ENCODE measurements at regions not wholly inside any gene's neighbourhood (a gene's known extent, or its start where the extent isn't known, plus 50 kb on each side); places are given as distances from the start of the nearest gene placed in this dataset.

GRCh38 chr15:97457203-97457847 lies 503.2 kb upstream of the ARRDC4 start:
- TF ChIP-seq ZNF274 (IDR thresholded peaks at IDR 0.05; ENCODE audit: low read depth, low read length): no peak
- no peak overlapping the region for H3K4me3 ChIP-seq (ENCODE audit: low read length)

- H3K4me3 ChIP-seq (ENCODE audit: low read length): no peak overlapping the region
- TF ChIP-seq ZNF274 (IDR thresholded peaks at IDR 0.05; ENCODE audit: low read depth, low read length): no peak
Measured at GRCh38 chr15:97459771-97460170, 500.7 kb upstream of the ARRDC4 start.

- no peak for TF ChIP-seq ZNF274 (IDR thresholded peaks at IDR 0.05; ENCODE audit: low read depth, low read length)
- H3K4me3 ChIP-seq (ENCODE audit: low read length): no peak overlapping the region
Measured at GRCh38 chr15:97461226-97461625, 499.3 kb upstream of the ARRDC4 start.

GRCh38 chr15:97463696-97464095 lies 496.8 kb upstream of the ARRDC4 start:
- TF ChIP-seq ZNF274 (IDR thresholded peaks at IDR 0.05; ENCODE audit: low read depth, low read length): no peak
- H3K4me3 ChIP-seq (ENCODE audit: low read length): no peak overlapping the region

- TF ChIP-seq ZNF274 (IDR thresholded peaks at IDR 0.05; ENCODE audit: low read depth, low read length): no peak
- no peak overlapping the region for H3K4me3 ChIP-seq (ENCODE audit: low read length)
Measured at GRCh38 chr15:97470417-97470816, 490.1 kb upstream of the ARRDC4 start.

- TF ChIP-seq ZNF274 (IDR thresholded peaks at IDR 0.05; ENCODE audit: low read depth, low read length): no peak
- H3K4me3 ChIP-seq (ENCODE audit: low read length): no peak overlapping the region
Measured at GRCh38 chr15:97473627-97474026, 486.9 kb upstream of the ARRDC4 start.

GRCh38 chr15:97479957-97480356 lies 480.5 kb upstream of the ARRDC4 start:
- TF ChIP-seq ZNF274 (IDR thresholded peaks at IDR 0.05; ENCODE audit: low read depth, low read length): no peak
- H3K4me3 ChIP-seq (ENCODE audit: low read length): no peak overlapping the region

GRCh38 chr15:97482521-97482920 lies 478.0 kb upstream of the ARRDC4 start:
- no peak for TF ChIP-seq ZNF274 (IDR thresholded peaks at IDR 0.05; ENCODE audit: low read depth, low read length)
- H3K4me3 ChIP-seq (ENCODE audit: low read length): no peak overlapping the region

GRCh38 chr15:97483232-97483631 lies 477.3 kb upstream of the ARRDC4 start:
- no peak overlapping the region for H3K4me3 ChIP-seq (ENCODE audit: low read length)
- TF ChIP-seq ZNF274 (IDR thresholded peaks at IDR 0.05; ENCODE audit: low read depth, low read length): no peak

GRCh38 chr15:97490429-97490828 lies 470.1 kb upstream of the ARRDC4 start:
- H3K4me3 ChIP-seq (ENCODE audit: low read length): no peak overlapping the region
- no peak for TF ChIP-seq ZNF274 (IDR thresholded peaks at IDR 0.05; ENCODE audit: low read depth, low read length)

- TF ChIP-seq ZNF274 (IDR thresholded peaks at IDR 0.05; ENCODE audit: low read depth, low read length): no peak
- no peak overlapping the region for H3K4me3 ChIP-seq (ENCODE audit: low read length)
Measured at GRCh38 chr15:97501291-97501690, 459.2 kb upstream of the ARRDC4 start.

- H3K4me3 ChIP-seq (ENCODE audit: low read length): no peak overlapping the region
- TF ChIP-seq ZNF274 (IDR thresholded peaks at IDR 0.05; ENCODE audit: low read depth, low read length): no peak
Measured at GRCh38 chr15:97502038-97502437, 458.5 kb upstream of the ARRDC4 start.

- no peak overlapping the region for H3K4me3 ChIP-seq (ENCODE audit: low read length)
- TF ChIP-seq ZNF274 (IDR thresholded peaks at IDR 0.05; ENCODE audit: low read depth, low read length): no peak
Measured at GRCh38 chr15:97504031-97504792, 456.3 kb upstream of the ARRDC4 start.

- H3K4me3 ChIP-seq (ENCODE audit: low read length): no peak overlapping the region
- no peak for TF ChIP-seq ZNF274 (IDR thresholded peaks at IDR 0.05; ENCODE audit: low read depth, low read length)
Measured at GRCh38 chr15:97517737-97518136, 442.8 kb upstream of the ARRDC4 start.

- TF ChIP-seq ZNF274 (IDR thresholded peaks at IDR 0.05; ENCODE audit: low read depth, low read length): no peak
- no peak overlapping the region for H3K4me3 ChIP-seq (ENCODE audit: low read length)
Measured at GRCh38 chr15:97520689-97521088, 439.8 kb upstream of the ARRDC4 start.
